ENCODE measurements at regions not wholly inside any gene's neighbourhood (a gene's known extent, or its start where the extent isn't known, plus 50 kb on each side); places are given as distances from the start of the nearest gene placed in this dataset.

DNA sequence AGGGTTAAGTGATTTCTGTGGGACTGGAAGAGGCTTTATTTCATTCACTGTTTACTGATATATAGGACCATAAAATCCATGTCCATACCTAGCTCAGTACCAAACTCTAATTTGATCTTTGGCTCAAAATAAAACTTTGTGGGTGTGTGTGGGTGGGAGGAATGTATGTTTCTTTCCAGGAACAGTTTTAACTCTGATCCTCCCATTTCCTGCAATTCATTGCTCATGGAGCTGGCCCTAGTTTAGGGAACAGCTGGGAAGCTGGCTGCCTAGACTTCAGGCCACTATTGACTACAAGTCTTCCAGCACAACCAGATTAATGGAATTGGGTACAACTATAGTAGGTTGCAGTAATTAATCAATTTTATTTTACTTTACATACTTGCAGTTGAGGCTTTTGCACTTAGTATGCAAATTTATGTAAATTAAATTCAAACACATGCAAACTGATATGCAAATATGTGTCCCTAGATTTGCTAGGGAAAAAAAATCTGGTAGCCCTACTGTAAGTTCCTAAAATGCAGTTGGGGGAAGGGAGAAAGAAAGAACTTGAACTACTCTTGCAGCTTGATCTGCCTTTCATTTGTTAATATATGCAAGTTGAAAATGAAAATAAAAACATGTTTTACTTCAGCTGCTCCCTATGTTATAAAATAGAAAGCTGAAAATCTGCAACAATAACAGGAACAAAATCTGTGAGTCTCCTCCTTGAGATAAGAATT, 1070.3 kb upstream of the CELF4 start:
- TF ChIP-seq POLR2A (IDR thresholded peaks at IDR 0.05) (no peak), CTCF (IDR thresholded peaks at IDR 0.05) (no peak)
